GM18861 (cell line): ENCODE measurements at regions not wholly inside any gene's neighbourhood (a gene's known extent, or its start where the extent isn't known, plus 50 kb on each side); places are given as distances from the start of the nearest gene placed in this dataset.

ENCODE experiments used
- ATAC-seq: cut with Tn5 transposase; IDR thresholded peaks from one replicate; pipeline ENCODE4 v1.9.1; 2021; ENCODE audit not compliant: unreplicated experiment

DNA sequence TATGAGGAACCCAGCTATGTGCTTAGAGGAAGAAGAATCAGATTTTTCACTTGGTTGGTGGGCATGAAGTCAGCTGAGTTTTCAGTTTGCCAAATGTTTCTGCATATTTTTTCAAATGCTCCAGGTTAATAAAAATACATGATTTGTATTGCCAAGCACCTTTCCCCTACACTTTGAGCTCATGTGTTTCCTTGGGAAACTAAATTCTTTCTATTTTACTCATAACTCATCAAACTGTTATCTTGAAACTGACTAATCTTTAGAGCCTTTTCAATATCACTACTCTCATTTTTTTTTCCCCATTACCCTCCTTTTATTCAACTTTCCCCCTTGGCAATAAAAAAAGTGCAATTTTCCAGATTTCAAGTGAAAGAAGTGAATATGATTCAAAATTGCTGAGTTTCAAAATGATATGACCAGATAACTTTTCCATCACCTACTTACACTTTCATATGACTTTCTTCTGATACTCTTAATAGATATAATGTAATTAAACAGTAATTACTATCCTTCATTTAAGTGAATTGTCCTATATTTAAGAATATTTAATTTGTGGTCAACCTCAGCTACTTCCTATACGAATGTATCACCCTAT is 91.9 kb upstream of the SOX6 start:
- no peak for ATAC-seq

DNA sequence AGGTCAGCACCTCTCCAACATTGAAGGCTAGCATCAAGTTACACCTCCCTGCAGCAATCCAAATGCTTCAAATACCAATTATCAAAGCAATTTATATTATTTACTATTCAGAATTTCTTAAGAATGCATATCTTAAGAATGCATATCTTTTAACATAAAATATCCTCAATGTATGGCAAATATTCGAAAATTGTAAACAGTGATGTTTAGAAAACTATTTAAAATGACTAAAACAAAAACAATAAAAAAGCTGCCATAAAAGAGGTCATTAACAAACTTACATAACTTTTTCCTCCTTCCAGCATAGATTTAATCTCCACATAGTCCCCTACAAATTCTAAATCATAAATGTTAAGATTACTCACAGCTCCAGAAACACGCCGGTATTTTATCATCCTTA is 85.1 kb upstream of the SOX6 start:
- no peak for ATAC-seq

- no peak for ATAC-seq
These were observed 83.8 kb upstream of the SOX6 start for GRCh38 chr11:16440136-16440535.

DNA sequence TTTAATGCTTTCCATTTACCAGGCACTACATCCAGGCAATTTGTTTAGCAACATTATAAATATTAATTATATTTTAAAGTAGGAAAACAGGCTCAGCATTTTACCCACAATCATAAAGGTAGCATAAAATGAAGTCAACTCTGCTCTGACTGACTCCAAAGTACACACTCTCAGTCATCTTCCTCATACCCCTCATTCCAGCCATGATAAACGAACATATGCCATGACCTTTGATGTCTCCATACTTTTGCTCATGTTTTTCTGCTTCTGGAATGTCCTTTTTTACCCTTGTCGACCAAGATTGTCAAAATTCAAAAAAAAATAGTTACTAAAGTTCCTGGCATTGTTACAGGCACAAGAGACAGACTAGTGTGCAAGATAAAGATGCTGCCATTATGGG is 77.7 kb upstream of the SOX6 start:
- ATAC-seq = no peak

DNA sequence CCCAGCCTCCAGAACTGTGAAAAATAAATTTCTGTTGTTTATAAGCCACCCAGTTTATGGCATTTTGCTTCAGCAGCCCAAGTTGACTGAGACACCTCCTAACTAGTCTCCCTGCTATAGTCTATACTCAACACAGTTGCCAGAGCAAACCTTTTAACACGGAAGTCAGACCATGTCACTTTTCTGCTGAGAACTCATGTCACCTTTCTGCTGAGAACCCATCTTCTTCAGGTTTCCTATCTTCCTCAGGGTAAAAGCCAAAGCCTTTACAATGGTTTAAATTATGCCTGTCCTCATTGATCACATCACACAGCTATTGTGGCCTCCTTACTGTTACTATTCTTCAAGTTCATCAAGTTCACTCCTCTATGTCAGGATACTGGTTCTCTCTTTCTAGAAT is 74.3 kb upstream of the SOX6 start:
- no peak for ATAC-seq

GRCh38 chr11:16421826-16422225 is 65.5 kb upstream of the SOX6 start:
- ATAC-seq = no peak

DNA sequence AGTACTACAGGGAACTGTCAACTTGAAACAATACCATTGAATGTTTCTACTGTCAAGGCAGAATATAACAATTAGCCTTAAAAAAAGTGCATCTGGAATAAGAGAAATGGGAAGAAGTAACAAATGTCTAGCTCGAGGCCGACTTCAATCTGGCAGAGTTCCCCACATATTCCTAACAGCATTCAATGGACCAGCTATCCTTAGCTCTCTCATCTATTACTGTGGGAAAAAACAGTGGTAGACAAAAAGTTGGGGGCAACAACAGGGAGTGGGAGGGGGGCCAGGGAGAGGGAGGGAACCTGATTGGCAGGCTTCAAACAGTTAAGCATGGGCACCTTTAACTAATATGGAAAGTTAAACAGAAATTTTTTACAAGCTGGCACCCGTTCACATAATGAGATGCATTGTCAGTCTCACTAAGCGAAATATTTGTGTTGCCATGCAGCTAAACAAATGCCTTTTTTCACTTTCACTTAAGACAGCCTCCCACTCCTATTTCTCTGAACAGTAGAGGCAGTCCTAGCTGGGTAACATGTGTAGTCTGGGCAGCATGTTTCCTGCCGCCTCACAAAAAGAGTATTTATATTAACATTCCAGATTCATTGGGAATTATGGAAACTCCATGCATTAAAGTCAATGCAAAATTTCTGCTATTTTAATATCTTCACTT is 62.2 kb upstream of the SOX6 start:
- ATAC-seq = no peak

DNA sequence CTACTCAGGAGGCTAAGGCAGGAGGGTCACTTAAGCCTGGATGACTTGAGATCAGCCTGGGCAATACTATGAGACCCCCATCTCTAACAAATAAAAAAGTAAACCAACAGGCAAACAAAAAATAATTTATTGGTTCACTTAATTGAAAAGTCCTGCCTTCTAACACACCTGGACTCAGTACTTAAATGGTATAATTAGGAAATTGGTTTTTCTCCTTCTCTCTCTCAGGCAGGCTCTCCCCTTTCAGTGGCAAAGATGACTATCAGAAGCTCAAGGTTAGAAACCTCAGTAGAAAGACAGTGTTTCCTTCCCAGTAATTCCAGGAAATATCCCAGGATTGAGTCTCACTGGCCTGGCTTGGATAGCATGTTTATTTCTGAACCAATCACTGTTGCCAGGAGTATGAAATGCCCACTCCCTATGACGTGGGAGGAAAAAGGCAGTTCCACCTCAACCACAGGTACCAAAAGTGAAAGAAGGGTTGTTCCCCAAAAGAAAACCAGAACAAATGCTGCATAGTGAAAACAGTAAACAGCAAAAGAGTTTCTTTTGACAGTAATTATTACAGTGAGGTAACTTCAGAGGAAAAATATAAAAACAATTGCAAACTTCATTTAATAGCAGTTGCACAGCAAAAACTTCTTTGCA is 56.3 kb upstream of the SOX6 start:
- ATAC-seq = peak; percentile 52

DNA sequence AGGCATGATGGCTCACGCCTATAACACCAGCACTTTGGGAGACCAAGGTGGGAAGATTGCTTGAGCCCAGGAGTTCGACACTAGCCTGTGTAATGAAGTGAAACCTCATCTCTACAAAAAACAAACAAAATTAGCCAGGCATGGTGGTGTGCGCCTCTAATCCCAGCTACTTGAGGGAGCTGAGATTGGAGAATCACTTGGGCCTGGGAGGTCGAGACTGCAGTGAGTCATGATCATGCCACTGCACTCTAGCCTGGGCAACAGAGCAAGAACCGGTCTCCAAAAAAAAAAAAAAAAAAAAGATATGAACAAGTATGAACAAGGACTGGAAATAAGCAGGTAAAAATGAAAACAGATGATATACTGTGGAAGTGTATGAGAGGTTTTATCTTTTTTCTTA is 54.1 kb upstream of the SOX6 start:
- ATAC-seq = no peak

DNA sequence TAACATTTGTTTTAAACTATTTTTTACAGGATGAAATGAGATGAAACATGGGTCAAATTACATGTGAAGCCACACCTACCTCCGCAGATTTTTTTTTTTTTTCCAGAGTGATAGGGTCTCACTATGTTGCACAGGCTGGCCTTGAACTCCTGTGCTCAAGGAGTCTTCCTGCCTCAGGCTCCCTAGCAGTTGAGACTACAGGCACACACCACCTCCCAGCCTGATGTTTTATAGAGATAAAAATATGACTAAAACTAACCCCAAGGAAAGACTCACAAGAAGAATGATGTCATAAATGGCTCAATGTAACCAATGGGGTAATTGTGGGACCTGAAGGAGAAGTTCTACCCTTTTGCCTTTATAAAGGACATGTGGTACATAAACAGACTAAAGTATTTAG is 52.3 kb upstream of the SOX6 start:
- ATAC-seq = no peak

DNA sequence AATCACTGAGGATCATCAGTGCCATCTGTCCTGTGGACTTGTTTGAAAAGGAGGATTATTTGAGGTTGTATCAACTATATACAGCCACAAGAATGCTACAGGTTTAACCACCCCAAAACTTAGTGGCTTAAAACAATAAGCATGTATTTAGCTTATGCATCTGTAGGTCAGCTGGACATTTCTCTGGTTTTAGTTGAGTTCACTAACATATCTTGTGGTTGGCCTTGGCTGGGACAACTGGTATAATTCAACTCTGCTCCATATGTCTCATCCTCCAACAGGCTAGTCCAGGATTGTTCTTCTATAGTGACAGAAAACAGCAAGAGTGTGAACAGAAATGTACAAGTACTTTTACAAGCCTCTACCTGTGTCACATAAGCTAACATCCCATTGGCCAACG is 49.9 kb upstream of the SOX6 start:
- ATAC-seq = no peak
